ENCODE measurements at regions not wholly inside any gene's neighbourhood (a gene's known extent, or its start where the extent isn't known, plus 50 kb on each side); places are given as distances from the start of the nearest gene placed in this dataset.
"Not testable (repeated sequence)": the region's sequence is repeated elsewhere in the genome, so short reads cannot be mapped to it uniquely, and the experiment has no call there.

- no peak for DNase-seq (ENCODE audit: low read depth in 2 of 2)
Measured at GRCh38 chr2:180695586-180696401, 284.6 kb upstream of the UBE2E3 start.

GRCh38 chr2:180694445-180695421 lies 285.7 kb upstream of the UBE2E3 start:
- no peak for DNase-seq (ENCODE audit: low read depth in 2 of 2)

DNA sequence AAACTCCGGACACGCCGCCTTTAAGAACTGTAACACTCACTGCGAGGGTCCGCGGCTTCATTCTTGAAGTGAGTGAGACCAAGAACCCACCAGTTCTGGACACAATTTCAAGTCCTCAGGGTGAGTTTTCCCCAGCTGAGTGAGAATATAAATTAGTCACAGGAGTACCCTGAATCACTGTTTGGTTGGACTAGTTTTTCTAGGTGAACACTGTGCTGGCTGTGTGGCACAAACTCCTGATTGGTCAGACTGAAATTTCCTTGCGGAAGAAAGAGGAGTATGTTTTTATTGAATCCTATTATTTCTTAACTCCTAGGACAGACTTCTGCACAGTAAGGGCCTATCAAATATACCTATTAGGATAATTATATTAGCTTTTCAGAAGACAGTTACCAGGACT lies 288.1 kb upstream of the UBE2E3 start:
- DNase-seq (ENCODE audit: low read depth in 2 of 2), result no peak

- not testable (repeated sequence) for DNase-seq (ENCODE audit: low read depth in 2 of 2)
Measured at GRCh38 chr2:180691855-180692223, 288.6 kb upstream of the UBE2E3 start.

DNA sequence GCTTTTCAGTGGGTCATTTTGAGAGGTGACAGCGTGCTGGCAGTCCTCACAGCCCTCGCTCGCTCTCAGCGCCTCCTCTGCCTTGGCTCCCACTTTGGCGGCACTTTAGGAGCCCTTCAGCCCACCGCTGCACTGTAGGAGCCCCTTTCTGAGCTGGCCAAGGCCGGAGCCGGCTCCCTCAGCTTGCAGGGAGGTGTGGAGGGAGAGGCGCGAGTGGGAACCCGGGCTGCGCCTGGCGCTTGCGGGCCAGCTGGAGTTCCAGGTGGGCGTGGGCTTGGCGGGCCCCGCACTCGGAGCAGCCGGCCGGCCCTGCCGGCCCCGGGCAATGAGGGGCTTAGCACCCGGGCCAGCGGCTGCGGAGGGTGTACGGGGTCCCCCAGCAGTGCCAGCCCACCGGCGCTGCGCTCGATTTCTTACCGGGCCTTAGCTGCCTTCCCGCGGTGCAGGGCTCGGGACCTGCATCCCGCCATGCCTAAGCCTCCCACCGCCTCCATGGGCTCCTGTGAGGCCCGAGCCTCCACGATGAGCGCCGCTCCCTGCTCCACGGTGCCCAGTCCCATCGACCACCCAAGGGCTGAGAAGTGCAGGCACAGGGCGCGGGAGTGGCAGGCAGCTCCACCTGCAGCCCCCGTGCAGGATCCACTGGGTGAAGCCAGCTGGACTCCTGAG lies 289.1 kb upstream of the UBE2E3 start:
- not testable (repeated sequence) for DNase-seq (ENCODE audit: low read depth in 2 of 2)

GRCh38 chr2:180690611-180691010 lies 289.8 kb upstream of the UBE2E3 start:
- no peak for DNase-seq (ENCODE audit: low read depth in 2 of 2)

DNA sequence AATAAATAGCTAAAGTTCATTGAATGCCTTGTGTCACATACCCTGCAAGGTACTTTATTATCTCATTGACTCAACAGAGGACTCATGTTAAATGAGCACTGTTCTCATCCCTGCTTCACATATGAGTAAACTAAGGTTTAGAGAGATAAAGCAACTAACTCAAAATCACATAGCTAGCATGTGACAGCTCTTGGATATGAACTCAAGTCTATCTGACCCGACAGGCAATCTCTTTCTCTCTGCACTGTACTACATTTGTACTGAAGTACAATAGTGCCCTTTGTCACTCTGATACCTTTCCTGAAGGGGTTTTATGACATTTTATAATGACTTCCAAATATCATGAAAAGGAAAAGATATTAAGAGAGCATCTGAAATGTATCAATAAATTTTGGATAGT lies 297.5 kb upstream of the UBE2E3 start:
- DNase-seq (ENCODE audit: low read depth in 2 of 2), result no peak

DNA sequence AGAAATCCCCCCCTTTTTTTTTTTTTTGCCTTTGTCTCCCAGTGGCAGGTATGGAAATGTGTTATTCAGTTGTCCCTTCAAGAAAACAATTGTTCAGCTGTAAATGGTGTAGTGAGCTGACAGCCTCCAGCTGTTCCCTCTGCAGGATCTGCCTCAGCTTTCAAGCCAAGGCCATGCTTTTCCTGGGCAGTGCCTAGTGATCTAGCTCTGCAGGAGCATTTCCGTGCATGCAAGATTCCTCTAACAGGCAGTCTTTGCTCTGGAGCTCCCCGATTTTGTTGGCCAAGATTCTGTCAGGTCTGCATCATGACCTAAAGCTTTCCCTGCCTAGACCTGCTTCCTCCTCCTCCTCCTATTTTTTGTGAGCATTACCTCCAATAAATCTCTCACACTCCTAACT lies 300.7 kb upstream of the UBE2E3 start:
- no peak for DNase-seq (ENCODE audit: low read depth in 2 of 2)

DNA sequence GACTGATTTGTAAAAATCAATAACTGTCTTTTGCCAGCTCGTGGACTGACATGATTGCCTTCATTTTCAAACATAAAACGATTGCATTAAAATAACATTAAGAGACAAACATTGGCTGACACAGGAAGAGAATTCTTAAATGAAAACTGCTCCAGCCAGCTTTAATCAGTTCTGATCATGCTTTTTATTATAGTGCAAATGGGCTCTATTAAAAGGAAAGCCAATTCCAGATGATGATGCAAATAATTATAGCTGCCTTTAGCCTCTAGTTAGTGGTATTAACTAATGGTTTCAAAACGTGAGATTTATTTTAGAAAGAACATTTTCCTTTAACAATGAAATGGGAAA lies 301.8 kb upstream of the UBE2E3 start:
- DNase-seq (ENCODE audit: low read depth in 2 of 2), result no peak

DNA sequence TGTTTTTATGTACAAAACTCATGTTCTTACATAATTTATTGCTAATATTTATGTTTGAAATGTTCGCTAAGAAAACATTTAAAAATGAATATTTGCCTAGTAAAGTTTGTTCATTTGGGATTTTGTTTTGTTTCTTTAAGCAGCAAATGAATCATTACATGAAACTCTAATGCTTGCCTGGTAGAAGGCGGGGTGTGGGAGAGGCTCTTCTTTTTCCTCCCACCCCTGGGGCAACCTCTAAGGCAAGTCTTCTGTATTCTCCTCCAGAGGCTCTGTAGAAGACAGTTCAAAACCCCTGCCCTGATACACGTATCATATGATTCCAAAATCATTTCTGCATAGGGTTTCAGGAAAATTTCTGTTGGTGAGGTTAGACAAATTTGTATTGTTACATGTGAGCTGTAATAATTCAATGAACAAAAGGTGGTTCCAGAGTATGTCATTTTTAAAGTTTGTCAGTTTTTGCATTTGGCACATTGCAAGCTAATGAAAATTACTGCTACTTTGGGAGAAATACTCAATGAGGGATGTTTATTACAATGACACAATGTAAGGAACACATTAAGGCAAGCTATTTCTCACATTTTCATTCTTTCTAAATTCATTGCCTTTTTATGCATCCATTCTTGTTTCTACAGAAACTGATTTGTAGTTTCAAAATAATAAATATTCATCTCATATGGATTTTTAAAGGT lies 302.3 kb upstream of the UBE2E3 start:
- no peak for DNase-seq (ENCODE audit: low read depth in 2 of 2)

DNA sequence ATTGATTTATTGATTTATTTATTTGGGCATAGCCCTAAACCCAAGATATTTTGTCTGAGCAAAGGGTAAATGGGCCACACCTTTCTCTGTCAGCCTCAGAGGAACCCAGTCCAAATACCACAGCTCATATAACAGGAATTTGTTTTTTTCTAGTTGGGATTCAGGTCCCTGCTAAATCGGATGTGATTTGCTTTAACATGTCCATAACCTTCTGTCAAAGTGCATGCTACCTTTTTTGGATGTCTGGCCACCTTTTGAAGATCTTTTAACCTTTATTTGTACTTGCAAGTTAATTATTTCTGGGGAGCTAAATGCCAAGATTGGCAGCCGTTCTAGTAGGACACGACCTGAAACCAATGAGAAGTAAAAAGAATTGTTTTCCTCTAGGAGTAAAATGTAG lies 303.2 kb upstream of the UBE2E3 start:
- no peak for DNase-seq (ENCODE audit: low read depth in 2 of 2)

DNA sequence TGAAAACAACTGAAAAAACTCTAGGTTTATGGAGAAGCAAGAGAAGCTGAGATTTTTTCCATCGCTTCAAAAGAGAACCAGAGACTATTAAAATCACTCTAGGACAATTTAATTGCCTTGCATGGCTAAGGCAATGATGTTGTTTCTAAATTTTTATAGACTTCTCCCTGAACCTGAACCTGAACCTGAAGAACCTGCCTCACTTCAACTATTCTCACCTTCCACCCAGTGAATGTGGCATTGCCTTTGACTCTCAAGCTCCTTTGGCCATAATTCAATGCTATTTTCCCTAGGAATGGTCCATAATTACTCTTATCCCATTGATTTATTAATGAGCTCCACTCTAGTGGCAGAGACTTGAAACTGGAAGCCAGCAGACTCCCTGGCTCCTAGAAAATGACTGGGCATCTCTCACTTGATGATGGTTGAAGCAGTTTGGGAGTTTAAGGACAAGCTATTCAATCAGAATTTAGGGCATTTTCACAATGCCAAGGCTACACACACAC lies 303.8 kb upstream of the UBE2E3 start:
- no peak for DNase-seq (ENCODE audit: low read depth in 2 of 2)

GRCh38 chr2:180675170-180675569 lies 305.2 kb upstream of the UBE2E3 start:
- no peak for DNase-seq (ENCODE audit: low read depth in 2 of 2)

- DNase-seq (ENCODE audit: low read depth in 2 of 2), result no peak
Measured at GRCh38 chr2:180672377-180672776, 308.0 kb upstream of the UBE2E3 start.

DNA sequence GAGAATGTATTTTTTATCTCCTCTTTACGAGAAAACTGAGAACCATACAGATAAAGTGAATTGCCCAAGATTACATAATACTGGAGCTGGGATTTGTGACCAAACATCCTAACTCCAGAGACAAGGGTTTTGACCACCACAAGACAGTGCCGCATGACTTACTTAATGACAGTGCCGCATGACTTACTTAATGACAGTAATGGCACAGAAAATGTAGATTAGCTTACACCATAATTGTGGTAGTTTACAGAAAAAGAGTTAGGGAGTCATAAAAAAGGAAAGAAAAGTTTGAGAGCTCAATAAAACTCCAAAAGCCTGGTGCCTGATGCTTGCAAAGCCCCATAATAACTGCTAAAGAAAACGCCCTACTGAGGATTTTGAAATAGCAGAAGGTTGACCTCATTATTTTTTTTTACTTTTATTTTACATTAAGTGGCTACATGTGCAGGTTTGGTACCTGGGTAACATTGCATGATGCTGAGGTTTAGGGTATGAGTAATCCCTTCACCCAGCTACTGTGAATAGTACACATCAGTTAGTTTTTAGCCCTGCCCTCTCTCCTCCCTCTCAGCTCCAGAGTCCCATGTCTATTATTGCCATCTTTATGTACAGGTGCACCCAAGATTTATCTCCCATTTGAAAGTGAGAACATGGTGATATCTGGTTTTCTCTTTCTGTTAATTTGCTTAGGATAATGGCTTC lies 310.0 kb upstream of the UBE2E3 start:
- no peak for DNase-seq (ENCODE audit: low read depth in 2 of 2)

- no peak for DNase-seq (ENCODE audit: low read depth in 2 of 2)
Measured at GRCh38 chr2:180669016-180669415, 311.4 kb upstream of the UBE2E3 start.

GRCh38 chr2:180664507-180664906 lies 315.9 kb upstream of the UBE2E3 start:
- no peak for DNase-seq (ENCODE audit: low read depth in 2 of 2)

- no peak for DNase-seq (ENCODE audit: low read depth in 2 of 2)
Measured at GRCh38 chr2:180662941-180663471, 317.4 kb upstream of the UBE2E3 start.

GRCh38 chr2:180662521-180662920 lies 317.9 kb upstream of the UBE2E3 start:
- DNase-seq (ENCODE audit: low read depth in 2 of 2), result no peak

DNA sequence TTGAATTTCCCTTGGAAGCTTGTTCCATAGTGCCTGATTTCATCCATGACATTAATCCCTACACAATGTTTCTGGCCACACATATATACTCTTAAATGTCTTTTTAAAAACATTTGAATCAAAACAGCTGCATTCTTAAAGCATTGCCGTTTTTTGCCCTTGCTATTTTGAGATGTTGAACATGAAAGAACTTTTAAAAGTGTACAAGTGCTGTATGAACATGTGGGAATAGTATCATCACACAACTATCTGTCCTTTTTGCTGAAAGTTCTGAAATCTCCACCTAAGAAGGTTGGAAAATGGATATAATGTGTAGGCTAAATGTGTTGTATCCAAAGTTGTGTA lies 318.7 kb upstream of the UBE2E3 start:
- DNase-seq (ENCODE audit: low read depth in 2 of 2), result no peak

Measured in stimulated activated CD4-positive, alpha-beta T cell treated with anti-CD3 and anti-CD28 coated beads, Interleukin-1b, Interleukin-23, amount 100 ng/mL, for 1 hour (primary cell).